Sigmoid colon (tissue), 4 donors: ENCODE measurements at regions not wholly inside any gene's neighbourhood (a gene's known extent, or its start where the extent isn't known, plus 50 kb on each side); places are given as distances from the start of the nearest gene placed in this dataset.

ENCODE experiments used
- CTCF ChIP-seq, 4 experiments: fragments of 450-650 bp in 3 of 4; fragments of 200-600 bp in 1 of 4; IDR thresholded peaks; one replicate each; pipeline ENCODE4 v1.5.1; 2016 to 2019; ENCODE audit warnings: antibody characterized with exemption in 4 of 4, mild to moderate bottlenecking in 3 of 4, moderate library complexity in 2 of 4
- EP300 ChIP-seq, 4 donors: sonication (generic); formaldehyde crosslinking; IDR thresholded peaks; one replicate each; pipeline ENCODE4 v1.6.1; 2017; ENCODE audit warnings: antibody characterized with exemption in 4 of 4
- POLR2A ChIP-seq, 2 donors: fragments of 450-650 bp; IDR thresholded peaks; one replicate each; pipeline ENCODE4 v1.6.1; 2016; ENCODE audit warnings: antibody characterized with exemption in 2 of 2, mild to moderate bottlenecking in 2 of 2, moderate library complexity in 2 of 2

- TF ChIP-seq EP300 (IDR thresholded peaks at IDR 0.05), result no peak
- no peak for TF ChIP-seq CTCF (IDR thresholded peaks at IDR 0.05)
- no peak for TF ChIP-seq POLR2A (IDR thresholded peaks at IDR 0.05)
Observed at GRCh38 chr4:138103597-138104283, 138.4 kb downstream of the SLC7A11 start.
